Hematopoietic multipotent progenitor cell treated with erythropoietin and hydrocortisone succinate and interleukin-3 and kit ligand, for 4 days (in vitro differentiated cells): ENCODE measurements at regions not wholly inside any gene's neighbourhood (a gene's known extent, or its start where the extent isn't known, plus 50 kb on each side); places are given as distances from the start of the nearest gene placed in this dataset.

Experiments used
- DNase-seq: peaks from one replicate; pipeline ENCODE4 v3.0.0-alpha.2; 2015

GRCh38 chr16:85261204-85261603, 148.9 kb upstream of the CIBAR2 start:
- no peak for DNase-seq

- peak; percentile 93 for DNase-seq
Measured at GRCh38 chr16:85261657-85262557, 149.6 kb upstream of the CIBAR2 start.

GRCh38 chr16:85262558-85263238, 150.4 kb upstream of the CIBAR2 start:
- DNase-seq, result no peak

GRCh38 chr16:85263239-85263585, 150.9 kb upstream of the CIBAR2 start:
- DNase-seq, result no peak

GRCh38 chr16:85264752-85265151, 152.5 kb upstream of the CIBAR2 start:
- DNase-seq, result no peak

GRCh38 chr16:85265161-85265784, 153.0 kb upstream of the CIBAR2 start:
- no peak for DNase-seq

GRCh38 chr16:85265810-85266209, 153.5 kb upstream of the CIBAR2 start:
- DNase-seq, result no peak

- DNase-seq, result no peak
Measured at GRCh38 chr16:85266857-85267256, 154.6 kb upstream of the CIBAR2 start.

- DNase-seq, result no peak
Measured at GRCh38 chr16:85267414-85267945, 155.2 kb upstream of the CIBAR2 start.

- DNase-seq, result no peak
Measured at GRCh38 chr16:85269165-85269564, 156.9 kb upstream of the CIBAR2 start.

- no peak for DNase-seq
Measured at GRCh38 chr16:85270374-85270773, 158.1 kb upstream of the CIBAR2 start.

- DNase-seq, result no peak
Measured at GRCh38 chr16:85271198-85271597, 158.9 kb upstream of the CIBAR2 start.

GRCh38 chr16:85273293-85273692, 161.0 kb upstream of the CIBAR2 start:
- DNase-seq, result no peak

- DNase-seq, result no peak
Measured at GRCh38 chr16:85274501-85274900, 162.2 kb upstream of the CIBAR2 start.

GRCh38 chr16:85274924-85275323, 162.7 kb upstream of the CIBAR2 start:
- DNase-seq, result no peak

- peak; percentile 85 for DNase-seq
Measured at GRCh38 chr16:85275533-85276249, 163.4 kb upstream of the CIBAR2 start.

GRCh38 chr16:85276258-85276657, 164.0 kb upstream of the CIBAR2 start:
- DNase-seq, result no peak

- DNase-seq, result no peak
Measured at GRCh38 chr16:85276721-85277120, 164.4 kb upstream of the CIBAR2 start.

GRCh38 chr16:85278839-85279238, 166.6 kb upstream of the CIBAR2 start:
- no peak for DNase-seq

GRCh38 chr16:85279402-85279801, 167.1 kb upstream of the CIBAR2 start:
- no peak for DNase-seq

GRCh38 chr16:85279825-85280545, 167.7 kb upstream of the CIBAR2 start:
- DNase-seq, result no peak

- DNase-seq, result no peak
Measured at GRCh38 chr16:85281181-85281580, 168.9 kb upstream of the CIBAR2 start.
